WTC11 (cell line): ENCODE measurements at regions not wholly inside any gene's neighbourhood (a gene's known extent, or its start where the extent isn't known, plus 50 kb on each side); places are given as distances from the start of the nearest gene placed in this dataset.

Source experiments
- ATAC-seq: fragments of 200-7000 bp; cut with Tn5 transposase; 2 replicates; pipeline ENCODE4 v1.10.0; 2021; ENCODE audit warnings: mild to moderate bottlenecking, moderate library complexity
- CTCF ChIA-PET: fragments of 300-600 bp; sonication (Branson Sonifier 250); formaldehyde crosslinking; loops from one replicate; lab custom pipeline; 2021; ENCODE audit warnings: antibody characterized with exemption; lab: Charles Lee
- POLR2A ChIA-PET: fragments of 350-600 bp; sonication (Branson Sonifier 250); formaldehyde crosslinking; loops from one replicate; lab custom pipeline; 2021; ENCODE audit warnings: antibody characterized with exemption; lab: Charles Lee
- DNase-seq: peaks from one replicate; pipeline ENCODE4 v3.0.0; 2021; ENCODE audit warnings: low spot score
- H3K27ac Mint-ChIP-seq: 2 replicates; pipeline ENCODE4 v1.8.0; 2021; ENCODE audit warnings: mixed read lengths
- H3K27me3 Mint-ChIP-seq: 2 replicates; pipeline ENCODE4 v1.8.0; 2021; ENCODE audit warnings: low read depth, mild to moderate bottlenecking, moderate library complexity, mixed read lengths
- H3K36me3 Mint-ChIP-seq: 2 replicates; pipeline ENCODE4 v1.8.0; 2021; ENCODE audit warnings: mixed read lengths
- H3K4me1 Mint-ChIP-seq: 2 replicates; pipeline ENCODE4 v1.8.0; 2022; ENCODE audit warnings: mixed read lengths
- H3K4me3 Mint-ChIP-seq: 2 replicates; pipeline ENCODE4 v1.8.0; 2021; ENCODE audit warnings: mild to moderate bottlenecking, moderate library complexity, mixed read lengths
- H3K9me3 Mint-ChIP-seq: 2 replicates; pipeline ENCODE4 v1.8.0; 2021; ENCODE audit warnings: mixed read lengths
- ATF1 ChIP-seq: sonication (generic); formaldehyde crosslinking; IDR thresholded peaks from 2 replicates; pipeline ENCODE4 v1.8.1; 2023; ENCODE audit warnings: mild to moderate bottlenecking, moderate library complexity, missing genetic modification reagents
- ATF6 ChIP-seq: sonication (generic); formaldehyde crosslinking; IDR thresholded peaks from 2 replicates; pipeline ENCODE4 v1.8.1; 2023; ENCODE audit warnings: mild to moderate bottlenecking, missing genetic modification reagents
- ELF4 ChIP-seq: sonication (generic); formaldehyde crosslinking; IDR thresholded peaks from 2 replicates; pipeline ENCODE4 v1.8.1; 2022; ENCODE audit warnings: low read depth, mild to moderate bottlenecking, moderate library complexity, missing genetic modification reagents
- ETV6 ChIP-seq: sonication (generic); formaldehyde crosslinking; IDR thresholded peaks from 2 replicates; pipeline ENCODE4 v1.8.1; 2022; ENCODE audit warnings: mild to moderate bottlenecking, missing genetic modification reagents
- FOXJ3 ChIP-seq: sonication (generic); formaldehyde crosslinking; IDR thresholded peaks from 2 replicates; pipeline ENCODE4 v1.9.0; 2021; ENCODE audit warnings: missing genetic modification reagents, mild to moderate bottlenecking, borderline replicate concordance
- KAT7 ChIP-seq: sonication (generic); formaldehyde crosslinking; IDR thresholded peaks from 2 replicates; pipeline ENCODE4 v1.8.1; 2023; ENCODE audit warnings: missing genetic modification reagents, mild to moderate bottlenecking, borderline replicate concordance
- NFATC4 ChIP-seq: fragments of 250-450 bp; sonication (Bioruptor Pico); IDR thresholded peaks from 2 replicates; pipeline ENCODE4 v1.9.0; 2021; ENCODE audit warnings: mild to moderate bottlenecking
- NFYB ChIP-seq: sonication (generic); formaldehyde crosslinking; conservative IDR thresholded peaks from 2 replicates; pipeline ENCODE4 v1.8.0; 2022; ENCODE audit warnings: low read depth, missing genetic modification reagents
- PRRX2 ChIP-seq: fragments of 250-450 bp; sonication (Bioruptor Pico); IDR thresholded peaks from 2 replicates; pipeline ENCODE4 v1.8.0; 2021; ENCODE audit warnings: mild to moderate bottlenecking
- RORB ChIP-seq: fragments of 250-450 bp; sonication (Bioruptor Pico); IDR thresholded peaks from 2 replicates; pipeline ENCODE4 v1.9.0; 2021; ENCODE audit warnings: mild to moderate bottlenecking
- SP1 ChIP-seq: sonication (generic); formaldehyde crosslinking; conservative IDR thresholded peaks from 2 replicates; pipeline ENCODE4 v1.8.1; 2022; ENCODE audit warnings: missing genetic modification reagents
- TCF7 ChIP-seq: sonication (generic); formaldehyde crosslinking; IDR thresholded peaks from 2 replicates; pipeline ENCODE4 v1.8.0; 2022; ENCODE audit warnings: mild to moderate bottlenecking, low read depth, missing genetic modification reagents, moderate library complexity
- TEAD4 ChIP-seq: sonication (generic); formaldehyde crosslinking; IDR thresholded peaks from 2 replicates; pipeline ENCODE4 v1.8.0; 2022; ENCODE audit warnings: mild to moderate bottlenecking, missing genetic modification reagents
- ZBTB21 ChIP-seq: sonication (generic); formaldehyde crosslinking; IDR thresholded peaks from 2 replicates; pipeline ENCODE4 v1.8.1; 2023; ENCODE audit warnings: mild to moderate bottlenecking, missing genetic modification reagents, borderline replicate concordance
- ZNF138 ChIP-seq: sonication (generic); formaldehyde crosslinking; conservative IDR thresholded peaks from 2 replicates; pipeline ENCODE4 v1.8.1; 2022; ENCODE audit warnings: mild to moderate bottlenecking, moderate library complexity, missing genetic modification reagents
- ZNF425 ChIP-seq: fragments of 250-450 bp; sonication (Bioruptor Pico); conservative IDR thresholded peaks from 2 replicates; pipeline ENCODE4 v1.9.0; 2021; ENCODE audit warnings: mild to moderate bottlenecking
- TF ChIP-seq, protein P1 (sequence below): sonication (generic); formaldehyde crosslinking; IDR thresholded peaks from 2 replicates; pipeline ENCODE4 v1.8.0; 2022; ENCODE audit warnings: mild to moderate bottlenecking, missing genetic modification reagents
- TF ChIP-seq, protein P2 (sequence below): sonication (generic); formaldehyde crosslinking; IDR thresholded peaks from 2 replicates; pipeline ENCODE4 v1.8.1; 2022; ENCODE audit warnings: missing genetic modification reagents, borderline replicate concordance
- TF ChIP-seq, protein P3 (sequence below): fragments of 200-600 bp; IDR thresholded peaks from 2 replicates; pipeline ENCODE4 v1.8.0; 2022; ENCODE audit warnings: antibody characterized with exemption

DNA sequence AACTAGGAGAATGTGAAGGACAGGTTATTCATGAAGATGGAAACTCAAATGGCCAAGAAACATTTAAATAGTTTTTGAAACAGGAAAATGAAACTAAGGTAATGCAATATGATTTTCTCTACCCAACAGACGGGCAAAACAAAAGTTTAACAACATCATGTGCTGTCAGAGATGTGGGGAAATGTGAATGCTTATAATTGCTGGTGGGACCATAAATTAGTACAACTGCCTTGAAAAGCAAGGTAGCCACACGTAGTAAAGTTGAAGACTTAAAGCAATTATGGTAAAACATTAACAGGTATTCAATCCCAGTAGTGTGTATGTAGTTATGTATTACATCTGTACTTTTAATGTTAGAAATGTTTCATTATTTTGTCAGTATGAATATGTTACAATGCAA lies 57.0 kb upstream of the C3orf80 start:
- ChIA-PET POLR2A (no interaction called here), CTCF (no interaction called here)
- H3K4me3 Mint-ChIP-seq = no peak overlapping the region
- no peak for DNase-seq
- H3K4me1 Mint-ChIP-seq = peaks cover 18% of the 10 kb centered on the region
- no peaks in the 10 kb centered on the region for H3K36me3 Mint-ChIP-seq
- ATAC-seq = no peak
- H3K9me3 Mint-ChIP-seq = peaks cover 12% of the 10 kb centered on the region
- TF ChIP-seq TCF7 = no peak
- no peak for TF ChIP-seq ATF6 (CRISPR knock-in tag)
- no peak for TF ChIP-seq SP1
- no peak for TF ChIP-seq RORB (CRISPR knock-in tag)
- TF ChIP-seq ZNF138 (CRISPR knock-in tag) = no peak
- no peak for TF ChIP-seq TEAD4 (CRISPR knock-in tag)
- no peak for TF ChIP-seq ELF4 (CRISPR knock-in tag)
- TF ChIP-seq PRRX2 (CRISPR knock-in tag) = no peak
- no peak for TF ChIP-seq FOXJ3
- no peak for TF ChIP-seq ATF1 (CRISPR knock-in tag)
- TF ChIP-seq ETV6 (CRISPR knock-in tag) = no peak
- TF ChIP-seq, protein P1, sequence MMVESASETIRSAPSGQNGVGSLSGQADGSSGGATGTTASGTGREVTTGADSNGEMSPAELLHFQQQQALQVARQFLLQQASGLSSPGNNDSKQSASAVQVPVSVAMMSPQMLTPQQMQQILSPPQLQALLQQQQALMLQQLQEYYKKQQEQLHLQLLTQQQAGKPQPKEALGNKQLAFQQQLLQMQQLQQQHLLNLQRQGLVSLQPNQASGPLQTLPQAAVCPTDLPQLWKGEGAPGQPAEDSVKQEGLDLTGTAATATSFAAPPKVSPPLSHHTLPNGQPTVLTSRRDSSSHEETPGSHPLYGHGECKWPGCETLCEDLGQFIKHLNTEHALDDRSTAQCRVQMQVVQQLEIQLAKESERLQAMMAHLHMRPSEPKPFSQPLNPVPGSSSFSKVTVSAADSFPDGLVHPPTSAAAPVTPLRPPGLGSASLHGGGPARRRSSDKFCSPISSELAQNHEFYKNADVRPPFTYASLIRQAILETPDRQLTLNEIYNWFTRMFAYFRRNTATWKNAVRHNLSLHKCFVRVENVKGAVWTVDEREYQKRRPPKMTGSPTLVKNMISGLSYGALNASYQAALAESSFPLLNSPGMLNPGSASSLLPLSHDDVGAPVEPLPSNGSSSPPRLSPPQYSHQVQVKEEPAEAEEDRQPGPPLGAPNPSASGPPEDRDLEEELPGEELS (CRISPR knock-in tag) = no peak
- TF ChIP-seq ZBTB21 (CRISPR knock-in tag) = no peak
- TF ChIP-seq NFATC4 (CRISPR knock-in tag) = no peak
- TF ChIP-seq, protein P2, sequence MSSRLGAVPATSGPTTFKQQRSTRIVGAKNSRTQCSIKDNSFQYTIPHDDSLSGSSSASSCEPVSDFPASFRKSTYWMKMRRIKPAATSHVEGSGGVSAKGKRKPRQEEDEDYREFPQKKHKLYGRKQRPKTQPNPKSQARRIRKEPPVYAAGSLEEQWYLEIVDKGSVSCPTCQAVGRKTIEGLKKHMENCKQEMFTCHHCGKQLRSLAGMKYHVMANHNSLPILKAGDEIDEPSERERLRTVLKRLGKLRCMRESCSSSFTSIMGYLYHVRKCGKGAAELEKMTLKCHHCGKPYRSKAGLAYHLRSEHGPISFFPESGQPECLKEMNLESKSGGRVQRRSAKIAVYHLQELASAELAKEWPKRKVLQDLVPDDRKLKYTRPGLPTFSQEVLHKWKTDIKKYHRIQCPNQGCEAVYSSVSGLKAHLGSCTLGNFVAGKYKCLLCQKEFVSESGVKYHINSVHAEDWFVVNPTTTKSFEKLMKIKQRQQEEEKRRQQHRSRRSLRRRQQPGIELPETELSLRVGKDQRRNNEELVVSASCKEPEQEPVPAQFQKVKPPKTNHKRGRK (CRISPR knock-in tag) = no peak
- H3K27ac Mint-ChIP-seq = no peak overlapping the region
- H3K27me3 Mint-ChIP-seq = no peaks in the 10 kb centered on the region

DNA sequence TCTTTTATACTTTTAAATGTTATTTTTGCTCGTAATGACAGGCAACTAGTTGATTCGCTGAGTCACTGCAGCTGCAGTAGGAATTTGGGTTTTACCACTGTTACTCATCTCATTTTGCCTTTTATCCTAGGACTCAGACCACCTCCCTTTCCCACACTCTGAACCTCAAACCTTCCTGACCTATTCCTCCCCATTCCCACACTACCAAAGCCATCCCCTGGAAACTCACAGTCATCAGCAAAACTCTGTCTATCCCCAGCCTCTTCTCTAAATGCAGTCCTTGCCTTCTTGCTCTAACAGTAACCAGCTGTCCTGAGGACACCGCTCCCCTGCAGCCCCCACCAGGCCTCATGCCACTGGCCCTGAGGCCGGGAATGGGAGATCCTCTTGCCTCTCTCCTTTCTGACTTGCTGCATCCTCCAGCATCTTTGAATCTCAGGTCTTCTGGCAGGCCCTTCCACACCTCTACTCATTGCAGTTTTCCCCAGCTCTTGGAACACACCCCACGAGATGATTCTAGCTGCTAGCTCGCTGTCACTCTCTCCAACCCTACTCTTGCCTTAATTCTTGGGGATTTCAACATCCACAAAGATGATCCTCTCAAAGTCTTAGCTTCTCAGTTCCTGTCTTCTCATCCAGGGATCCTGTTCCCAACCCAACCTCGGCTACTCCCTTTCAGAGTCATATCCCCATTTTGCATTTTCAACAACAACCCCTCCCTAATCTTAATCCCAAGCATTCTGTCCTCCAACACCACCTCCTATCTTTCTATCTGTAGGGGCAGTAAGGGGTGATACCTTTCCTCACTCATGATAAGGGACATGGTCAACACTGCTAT lies 55.9 kb upstream of the C3orf80 start:
- CTCF ChIA-PET = no interaction called here
- no peak overlapping the region for H3K4me3 Mint-ChIP-seq
- no peaks in the 10 kb centered on the region for H3K36me3 Mint-ChIP-seq
- no peak; the same call in 1 of the 2 replicates for ATAC-seq
- DNase-seq = no peak
- peaks cover 12% of the 10 kb centered on the region for H3K9me3 Mint-ChIP-seq
- POLR2A ChIA-PET = no interaction called here
- no peaks in the 10 kb centered on the region for H3K27me3 Mint-ChIP-seq
- peaks cover 18% of the 10 kb centered on the region for H3K4me1 Mint-ChIP-seq
- TF ChIP-seq, protein P3, sequence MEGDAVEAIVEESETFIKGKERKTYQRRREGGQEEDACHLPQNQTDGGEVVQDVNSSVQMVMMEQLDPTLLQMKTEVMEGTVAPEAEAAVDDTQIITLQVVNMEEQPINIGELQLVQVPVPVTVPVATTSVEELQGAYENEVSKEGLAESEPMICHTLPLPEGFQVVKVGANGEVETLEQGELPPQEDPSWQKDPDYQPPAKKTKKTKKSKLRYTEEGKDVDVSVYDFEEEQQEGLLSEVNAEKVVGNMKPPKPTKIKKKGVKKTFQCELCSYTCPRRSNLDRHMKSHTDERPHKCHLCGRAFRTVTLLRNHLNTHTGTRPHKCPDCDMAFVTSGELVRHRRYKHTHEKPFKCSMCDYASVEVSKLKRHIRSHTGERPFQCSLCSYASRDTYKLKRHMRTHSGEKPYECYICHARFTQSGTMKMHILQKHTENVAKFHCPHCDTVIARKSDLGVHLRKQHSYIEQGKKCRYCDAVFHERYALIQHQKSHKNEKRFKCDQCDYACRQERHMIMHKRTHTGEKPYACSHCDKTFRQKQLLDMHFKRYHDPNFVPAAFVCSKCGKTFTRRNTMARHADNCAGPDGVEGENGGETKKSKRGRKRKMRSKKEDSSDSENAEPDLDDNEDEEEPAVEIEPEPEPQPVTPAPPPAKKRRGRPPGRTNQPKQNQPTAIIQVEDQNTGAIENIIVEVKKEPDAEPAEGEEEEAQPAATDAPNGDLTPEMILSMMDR = no peak
- TF ChIP-seq NFYB (CRISPR knock-in tag) (no peak), PRRX2 (CRISPR knock-in tag) (no peak), ZNF425 (CRISPR knock-in tag) (no peak), KAT7 (CRISPR knock-in tag) (no peak), ATF1 (CRISPR knock-in tag) (no peak)
- H3K27ac Mint-ChIP-seq = peak overlapping the region; percentile 34; the same call in 1 of the 2 replicates
